ENCODE measurements at regions not wholly inside any gene's neighbourhood (a gene's known extent, or its start where the extent isn't known, plus 50 kb on each side); places are given as distances from the start of the nearest gene placed in this dataset.
A peak's percentile ranks its signal among the peaks of the same experiment; 100 is the strongest.
"Not testable (repeated sequence)": the region's sequence is repeated elsewhere in the genome, so short reads cannot be mapped to it uniquely, and the experiment has no call there.

GRCh38 chr12:27133022-27133590, 50.7 kb upstream of the C12orf71 start:
- no peak for DNase-seq (ENCODE audit: low spot score)

DNA sequence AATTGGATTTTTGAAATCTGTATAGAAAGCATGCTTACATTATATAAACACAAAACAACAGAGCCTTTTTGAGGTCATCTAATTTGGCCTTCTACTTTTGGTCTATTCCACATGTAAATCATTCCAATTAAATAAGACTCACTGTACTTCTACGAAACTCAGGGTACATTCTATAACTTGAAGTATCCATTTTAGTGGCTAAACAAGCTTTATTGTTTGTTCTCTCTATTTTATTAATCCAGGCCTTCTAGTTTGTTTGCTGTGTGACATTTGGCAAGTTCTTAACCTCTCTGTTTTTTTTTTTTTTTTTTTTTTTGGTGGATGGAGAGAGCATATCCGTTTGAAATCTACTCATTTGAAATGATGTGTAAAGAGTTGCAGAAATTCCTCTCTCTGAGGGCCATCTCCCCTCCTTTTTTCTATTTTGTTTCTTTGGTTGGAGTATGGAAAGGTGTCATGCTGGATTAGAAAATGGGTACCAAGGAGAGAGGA, 58.1 kb upstream of the C12orf71 start:
- no peak for DNase-seq (ENCODE audit: low spot score)

DNA sequence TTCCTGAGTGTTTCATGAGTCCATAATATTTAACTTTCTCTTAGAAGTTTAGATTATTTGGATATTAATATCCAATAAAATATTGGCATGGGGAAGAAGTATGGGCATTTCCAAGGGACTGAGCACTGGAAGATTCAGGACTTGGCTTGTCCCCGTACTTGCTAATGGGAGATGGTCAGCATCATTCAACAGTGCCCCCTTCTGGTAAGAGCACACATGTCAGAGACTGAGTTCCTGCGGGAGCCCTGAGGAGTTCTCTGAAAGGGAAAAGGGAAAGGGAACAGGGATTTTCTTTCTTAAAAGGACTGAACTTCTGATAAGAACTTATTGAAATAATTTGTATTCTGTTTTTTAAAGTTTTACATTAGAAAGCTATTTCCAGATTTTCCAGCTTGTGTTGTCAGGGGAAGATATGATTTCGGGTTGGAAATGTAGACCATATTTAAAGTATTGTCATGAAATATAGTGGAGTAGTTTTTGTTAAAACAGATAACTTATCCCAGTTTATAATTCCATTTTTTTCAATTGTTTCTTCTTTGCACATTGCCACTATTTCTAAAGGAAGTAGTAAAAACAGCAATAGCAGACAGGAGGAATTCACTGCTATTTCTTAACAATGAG, 59.8 kb upstream of the C12orf71 start:
- peak; percentile 88 for DNase-seq (ENCODE audit: low spot score)

- no peak for DNase-seq (ENCODE audit: low spot score)
Observed at GRCh38 chr12:27143256-27144069, 61.1 kb upstream of the C12orf71 start.

GRCh38 chr12:27145725-27146124, 63.3 kb upstream of the C12orf71 start:
- not testable (repeated sequence) for DNase-seq (ENCODE audit: low spot score)

- DNase-seq (ENCODE audit: low spot score): no peak
Observed at GRCh38 chr12:27148373-27148772, 66.0 kb upstream of the C12orf71 start.

- no peak for DNase-seq (ENCODE audit: low spot score)
Observed at GRCh38 chr12:27148791-27149190, 66.4 kb upstream of the C12orf71 start.

- DNase-seq (ENCODE audit: low spot score): no peak
Observed at GRCh38 chr12:27151479-27151878, 69.1 kb upstream of the C12orf71 start.

GRCh38 chr12:27158297-27158696, 75.9 kb upstream of the C12orf71 start:
- no peak for DNase-seq (ENCODE audit: low spot score)

DNA sequence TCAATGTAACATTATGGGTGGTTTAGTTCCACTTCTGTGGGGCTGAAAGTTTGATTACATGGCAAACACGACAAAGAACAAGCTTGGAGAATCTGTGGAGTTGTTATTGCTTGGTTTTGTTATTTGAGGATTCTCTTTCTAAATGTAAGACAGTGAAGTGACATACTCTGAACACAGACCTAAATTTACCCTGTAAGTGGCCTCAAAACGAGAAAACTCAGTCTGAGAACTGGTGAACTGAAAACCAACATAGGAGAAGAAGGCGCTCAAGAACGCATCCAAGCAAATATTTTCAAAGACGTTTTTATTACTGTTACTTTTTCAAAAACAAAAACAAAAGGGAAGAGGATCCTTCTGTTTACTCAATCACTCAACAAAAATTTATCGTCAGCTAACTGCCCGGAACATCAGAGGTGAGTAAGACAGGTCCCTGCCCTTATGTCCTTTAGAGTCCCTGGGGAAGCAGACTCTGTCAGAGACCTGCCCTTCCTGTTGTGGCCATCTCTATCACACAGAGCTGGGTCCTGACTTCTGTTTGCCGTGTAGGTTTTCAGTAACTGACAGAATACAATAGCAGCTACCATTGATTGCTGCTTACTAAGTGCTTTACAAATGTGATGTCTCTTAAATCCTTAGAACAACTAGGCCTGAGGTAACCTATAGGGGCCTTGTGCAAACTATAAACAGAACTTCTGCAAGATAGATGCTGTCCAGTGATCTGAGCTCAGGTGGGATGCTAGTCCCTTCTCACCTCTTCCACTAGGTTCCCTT, 79.3 kb upstream of the C12orf71 start:
- DNase-seq (ENCODE audit: low spot score): peak; percentile 34

- DNase-seq (ENCODE audit: low spot score): no peak
Observed at GRCh38 chr12:27162229-27162537, 79.8 kb upstream of the C12orf71 start.

GRCh38 chr12:27163048-27163715, 80.8 kb upstream of the C12orf71 start:
- no peak for DNase-seq (ENCODE audit: low spot score)

DNA sequence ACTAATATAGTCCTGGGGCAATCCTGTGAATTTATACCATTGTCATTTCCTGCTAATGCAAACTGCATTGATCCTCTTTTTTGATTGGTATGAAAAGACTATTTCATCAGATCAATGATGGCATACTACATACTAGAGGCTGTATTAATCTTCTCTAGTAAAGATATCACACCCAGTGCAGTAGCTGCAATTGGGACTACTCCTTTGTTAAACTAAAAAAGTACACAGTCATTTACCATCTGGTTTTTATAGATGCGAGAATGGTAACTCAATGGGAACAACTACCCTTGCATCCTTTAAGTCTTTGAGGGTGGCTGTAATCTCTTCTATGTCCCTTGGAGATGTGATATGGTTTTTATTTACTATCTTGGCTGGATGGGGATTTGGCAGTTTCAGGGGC, 80.2 kb upstream of the STK38L start:
- no peak for DNase-seq (ENCODE audit: low spot score)

DNA sequence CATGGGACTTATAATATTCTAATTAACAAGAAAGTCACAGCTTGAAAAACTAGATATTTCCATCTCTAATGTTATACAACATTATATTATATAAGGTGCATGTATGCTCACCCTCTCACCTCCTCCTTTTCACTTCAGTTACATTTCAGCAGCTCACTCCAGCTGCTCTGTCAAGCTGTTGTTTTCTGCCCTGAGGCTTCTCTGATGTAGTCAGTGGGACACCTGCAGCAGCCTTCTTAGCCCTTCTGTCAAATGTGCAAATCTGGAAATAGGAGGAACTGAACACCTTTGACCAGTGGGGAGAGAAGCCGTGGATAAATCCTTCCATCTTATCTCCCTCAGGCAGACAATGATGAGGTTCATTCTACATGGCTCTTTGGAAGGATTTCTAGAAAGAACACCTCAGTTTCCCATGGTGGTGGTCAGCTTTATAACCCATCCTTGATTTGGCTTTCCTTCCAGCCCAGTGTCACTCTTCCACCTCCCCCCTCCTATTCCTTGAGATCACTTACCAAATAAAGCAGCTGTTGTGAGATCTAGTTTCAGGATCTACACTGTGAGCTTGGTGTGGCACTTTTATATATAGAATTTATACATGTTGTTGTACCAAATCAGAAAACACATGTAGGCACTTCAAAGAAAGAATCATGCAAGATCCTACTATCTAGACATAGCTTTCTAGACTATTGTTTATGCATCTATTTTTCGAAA, 79.6 kb upstream of the STK38L start:
- no peak for DNase-seq (ENCODE audit: low spot score)

- not testable (repeated sequence) for DNase-seq (ENCODE audit: low spot score)
Observed at GRCh38 chr12:27165958-27166357, 78.1 kb upstream of the STK38L start.

- DNase-seq (ENCODE audit: low spot score): not testable (repeated sequence)
Observed at GRCh38 chr12:27171494-27171893, 72.6 kb upstream of the STK38L start.

GRCh38 chr12:27176765-27177164, 67.3 kb upstream of the STK38L start:
- DNase-seq (ENCODE audit: low spot score): peak; percentile 37

DNA sequence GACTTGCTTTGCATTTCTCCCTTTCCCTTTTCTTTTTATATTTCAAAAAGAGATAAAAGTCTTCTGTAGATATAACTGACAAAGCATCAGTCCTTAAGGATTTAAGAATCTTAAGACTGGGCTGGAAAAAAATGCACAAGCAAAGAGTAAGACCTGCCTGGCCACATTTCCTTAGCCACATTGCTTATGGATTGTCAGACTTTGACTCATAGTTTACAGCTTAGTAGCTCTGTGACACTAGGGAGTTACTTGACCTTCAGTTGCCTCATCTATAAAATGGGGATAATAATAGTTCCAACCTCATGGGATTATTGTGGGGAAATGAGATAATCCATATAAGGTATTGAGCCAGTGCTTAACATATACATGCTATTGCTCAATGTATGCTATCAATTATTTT, 66.4 kb upstream of the STK38L start:
- DNase-seq (ENCODE audit: low spot score): no peak

GRCh38 chr12:27178255-27178654, 65.8 kb upstream of the STK38L start:
- DNase-seq (ENCODE audit: low spot score): no peak

GRCh38 chr12:27178723-27179399, 65.2 kb upstream of the STK38L start:
- DNase-seq (ENCODE audit: low spot score): no peak
